ENCODE measurements at regions not wholly inside any gene's neighbourhood (a gene's known extent, or its start where the extent isn't known, plus 50 kb on each side); places are given as distances from the start of the nearest gene placed in this dataset.
"Not testable (repeated sequence)": the region's sequence is repeated elsewhere in the genome, so short reads cannot be mapped to it uniquely, and the experiment has no call there.

- Mint-ChIP-seq H3K27ac (no peak overlapping the region), H3K36me3 (no peaks in the 10 kb centered on the region), H3K27me3 (peaks cover 33% of the 10 kb centered on the region), H3K9me3 (peaks cover 4% of the 10 kb centered on the region), H3K4me3 (no peak overlapping the region), H3K4me1 (no peaks in the 10 kb centered on the region)
- ATAC-seq, result no peak
Observed at GRCh38 chr14:97153527-97153926, 356.3 kb downstream of the VRK1 start.

- peaks cover 9% of the 10 kb centered on the region for H3K36me3 Mint-ChIP-seq
- no peak overlapping the region for H3K4me3 Mint-ChIP-seq
- no peak overlapping the region for H3K27ac Mint-ChIP-seq
- H3K9me3 Mint-ChIP-seq, result peaks cover 13% of the 10 kb centered on the region
- H3K4me1 Mint-ChIP-seq, result no peaks in the 10 kb centered on the region
- peaks cover 30% of the 10 kb centered on the region for H3K27me3 Mint-ChIP-seq
- ATAC-seq, result no peak
Observed at GRCh38 chr14:97155320-97155719, 358.1 kb downstream of the VRK1 start.

- Mint-ChIP-seq H3K9me3 (peaks cover 13% of the 10 kb centered on the region), H3K36me3 (peaks cover 9% of the 10 kb centered on the region), H3K27me3 (peaks cover 25% of the 10 kb centered on the region), H3K27ac (no peak overlapping the region), H3K4me1 (no peaks in the 10 kb centered on the region), H3K4me3 (no peak overlapping the region)
- no peak for ATAC-seq
Observed at GRCh38 chr14:97155814-97156213, 358.6 kb downstream of the VRK1 start.

- Mint-ChIP-seq H3K27ac (no peak overlapping the region), H3K4me1 (no peaks in the 10 kb centered on the region), H3K36me3 (peaks cover 9% of the 10 kb centered on the region), H3K9me3 (peaks cover 13% of the 10 kb centered on the region), H3K27me3 (peaks cover 24% of the 10 kb centered on the region), H3K4me3 (no peak overlapping the region)
- ATAC-seq, result no peak
Observed at GRCh38 chr14:97156705-97157104, 359.5 kb downstream of the VRK1 start.

- H3K9me3 Mint-ChIP-seq, result peaks cover 13% of the 10 kb centered on the region
- no peaks in the 10 kb centered on the region for H3K4me1 Mint-ChIP-seq
- no peak overlapping the region for H3K27ac Mint-ChIP-seq
- peaks cover 24% of the 10 kb centered on the region for H3K27me3 Mint-ChIP-seq
- no peak for ATAC-seq
- no peak overlapping the region for H3K4me3 Mint-ChIP-seq
- H3K36me3 Mint-ChIP-seq, result peaks cover 9% of the 10 kb centered on the region
Observed at GRCh38 chr14:97158102-97158501, 360.9 kb downstream of the VRK1 start.

- H3K4me1 Mint-ChIP-seq, result no peaks in the 10 kb centered on the region
- H3K9me3 Mint-ChIP-seq, result peaks cover 12% of the 10 kb centered on the region
- no peak overlapping the region for H3K4me3 Mint-ChIP-seq
- peaks cover 9% of the 10 kb centered on the region for H3K36me3 Mint-ChIP-seq
- H3K27ac Mint-ChIP-seq, result no peak overlapping the region
- peaks cover 23% of the 10 kb centered on the region for H3K27me3 Mint-ChIP-seq
- ATAC-seq, result no peak
Observed at GRCh38 chr14:97159124-97159523, 361.9 kb downstream of the VRK1 start.

- Mint-ChIP-seq H3K4me3 (no peak overlapping the region), H3K27me3 (no peaks in the 10 kb centered on the region), H3K36me3 (peaks cover 9% of the 10 kb centered on the region), H3K9me3 (peaks cover 9% of the 10 kb centered on the region), H3K27ac (no peak overlapping the region), H3K4me1 (no peaks in the 10 kb centered on the region)
- ATAC-seq, result no peak
Observed at GRCh38 chr14:97162621-97163020, 365.4 kb downstream of the VRK1 start.

GRCh38 chr14:97164021-97164420 is 366.8 kb downstream of the VRK1 start:
- Mint-ChIP-seq H3K4me3 (no peak overlapping the region), H3K27ac (no peak overlapping the region), H3K9me3 (peaks cover 5% of the 10 kb centered on the region), H3K27me3 (no peaks in the 10 kb centered on the region), H3K4me1 (no peaks in the 10 kb centered on the region), H3K36me3 (peaks cover 5% of the 10 kb centered on the region)
- ATAC-seq, result no peak

GRCh38 chr14:97166497-97166896 is 369.3 kb downstream of the VRK1 start:
- no peak for ATAC-seq
- Mint-ChIP-seq H3K9me3 (no peaks in the 10 kb centered on the region), H3K27me3 (peaks cover 8% of the 10 kb centered on the region), H3K36me3 (no peaks in the 10 kb centered on the region), H3K27ac (no peak overlapping the region), H3K4me1 (no peaks in the 10 kb centered on the region), H3K4me3 (no peak overlapping the region)

- H3K4me1 Mint-ChIP-seq, ATAC-seq, H3K4me3 Mint-ChIP-seq, H3K27ac Mint-ChIP-seq, H3K27me3 Mint-ChIP-seq, H3K36me3 Mint-ChIP-seq, H3K9me3 Mint-ChIP-seq: not testable (repeated sequence)
Observed at GRCh38 chr14:97167577-97167976, 370.4 kb downstream of the VRK1 start.

- Mint-ChIP-seq H3K4me3 (no peak overlapping the region), H3K4me1 (peaks cover 7% of the 10 kb centered on the region), H3K27me3 (peaks cover 8% of the 10 kb centered on the region), H3K36me3 (no peaks in the 10 kb centered on the region), H3K9me3 (peaks cover 6% of the 10 kb centered on the region), H3K27ac (no peak overlapping the region)
- ATAC-seq, result no peak
Observed at GRCh38 chr14:97172644-97173043, 375.5 kb downstream of the VRK1 start.

- no peaks in the 10 kb centered on the region for H3K27me3 Mint-ChIP-seq
- no peak for ATAC-seq
- no peaks in the 10 kb centered on the region for H3K36me3 Mint-ChIP-seq
- peaks cover 14% of the 10 kb centered on the region for H3K9me3 Mint-ChIP-seq
- no peak overlapping the region for H3K4me3 Mint-ChIP-seq
- H3K27ac Mint-ChIP-seq, result peak overlapping the region; percentile 20
- H3K4me1 Mint-ChIP-seq, result peaks cover 23% of the 10 kb centered on the region
Observed at GRCh38 chr14:97177016-97177415, 379.8 kb downstream of the VRK1 start.

GRCh38 chr14:97177635-97178034 is 380.5 kb downstream of the VRK1 start:
- peak; percentile 87 for ATAC-seq
- peaks cover 11% of the 10 kb centered on the region for H3K9me3 Mint-ChIP-seq
- H3K27me3 Mint-ChIP-seq, result no peaks in the 10 kb centered on the region
- H3K4me3 Mint-ChIP-seq, result no peak overlapping the region
- H3K36me3 Mint-ChIP-seq, result no peaks in the 10 kb centered on the region
- H3K27ac Mint-ChIP-seq, result peak overlapping the region; percentile 20
- peaks cover 23% of the 10 kb centered on the region for H3K4me1 Mint-ChIP-seq

GRCh38 chr14:97178781-97179180 is 381.6 kb downstream of the VRK1 start:
- no peak overlapping the region for H3K27ac Mint-ChIP-seq
- ATAC-seq, result no peak
- H3K36me3 Mint-ChIP-seq, result no peaks in the 10 kb centered on the region
- H3K27me3 Mint-ChIP-seq, result no peaks in the 10 kb centered on the region
- peaks cover 11% of the 10 kb centered on the region for H3K9me3 Mint-ChIP-seq
- H3K4me3 Mint-ChIP-seq, result no peak overlapping the region
- peaks cover 23% of the 10 kb centered on the region for H3K4me1 Mint-ChIP-seq

- ATAC-seq, result no peak
- Mint-ChIP-seq H3K4me1 (peaks cover 23% of the 10 kb centered on the region), H3K4me3 (no peak overlapping the region), H3K36me3 (no peaks in the 10 kb centered on the region), H3K27me3 (no peaks in the 10 kb centered on the region), H3K27ac (no peak overlapping the region), H3K9me3 (peaks cover 9% of the 10 kb centered on the region)
Observed at GRCh38 chr14:97179573-97179972, 382.4 kb downstream of the VRK1 start.

- Mint-ChIP-seq H3K4me1 (peaks cover 23% of the 10 kb centered on the region), H3K4me3 (no peak overlapping the region), H3K36me3 (no peaks in the 10 kb centered on the region), H3K27ac (no peak overlapping the region), H3K27me3 (no peaks in the 10 kb centered on the region), H3K9me3 (peaks cover 9% of the 10 kb centered on the region)
- ATAC-seq, result no peak
Observed at GRCh38 chr14:97180304-97181200, 383.4 kb downstream of the VRK1 start.

All from stimulated activated memory B cell treated with anti-CD40 and anti-IgM and Interleukin-4, amounts not matched to agents 10 μg/mL and 1 μg/mL and 100 μg/mL, for 72 hours (primary cell).